ENCODE measurements at regions not wholly inside any gene's neighbourhood (a gene's known extent, or its start where the extent isn't known, plus 50 kb on each side); places are given as distances from the start of the nearest gene placed in this dataset.

- no peak for TF ChIP-seq CTCF (IDR thresholded peaks at IDR 0.05; ENCODE audit: unreplicated experiment)
- Mint-ChIP-seq H3K27me3 (no peaks in the 10 kb centered on the region), H3K9me3 (ENCODE audit: low read depth) (peaks cover 9% of the 10 kb centered on the region), H3K27ac (no peak overlapping the region), H3K4me3 (ENCODE audit: low read depth) (no peak overlapping the region), H3K36me3 (ENCODE audit: insufficient read depth) (no peaks in the 10 kb centered on the region), H3K4me1 (ENCODE audit: low read depth) (peaks cover 5% of the 10 kb centered on the region)
- no peak for DNase-seq (ENCODE audit: low spot score, unreplicated experiment)
These were observed 690.8 kb upstream of the ARPP21 start for GRCh38 chr3:34948517-34948916.

- no peak overlapping the region for H3K4me3 Mint-ChIP-seq (ENCODE audit: low read depth)
- no peaks in the 10 kb centered on the region for H3K9me3 Mint-ChIP-seq (ENCODE audit: low read depth)
- no peak for TF ChIP-seq CTCF (IDR thresholded peaks at IDR 0.05; ENCODE audit: unreplicated experiment)
- H3K27ac Mint-ChIP-seq = no peak overlapping the region
- H3K4me1 Mint-ChIP-seq (ENCODE audit: low read depth) = no peaks in the 10 kb centered on the region
- no peaks in the 10 kb centered on the region for H3K27me3 Mint-ChIP-seq
- H3K36me3 Mint-ChIP-seq (ENCODE audit: insufficient read depth) = no peaks in the 10 kb centered on the region
- no peak for DNase-seq (ENCODE audit: low spot score, unreplicated experiment)
These were observed 683.6 kb upstream of the ARPP21 start for GRCh38 chr3:34955680-34956079.

- Mint-ChIP-seq H3K9me3 (ENCODE audit: low read depth) (no peaks in the 10 kb centered on the region), H3K27ac (no peak overlapping the region), H3K27me3 (no peaks in the 10 kb centered on the region), H3K36me3 (ENCODE audit: insufficient read depth) (no peaks in the 10 kb centered on the region), H3K4me3 (ENCODE audit: low read depth) (no peak overlapping the region), H3K4me1 (ENCODE audit: low read depth) (no peaks in the 10 kb centered on the region)
- DNase-seq (ENCODE audit: low spot score, unreplicated experiment) = no peak
- TF ChIP-seq CTCF (IDR thresholded peaks at IDR 0.05; ENCODE audit: unreplicated experiment) = no peak
These were observed 682.8 kb upstream of the ARPP21 start for GRCh38 chr3:34956511-34956910.

GRCh38 chr3:34957677-34958076 is 681.6 kb upstream of the ARPP21 start:
- Mint-ChIP-seq H3K9me3 (ENCODE audit: low read depth) (no peaks in the 10 kb centered on the region), H3K4me1 (ENCODE audit: low read depth) (no peaks in the 10 kb centered on the region)

GRCh38 chr3:34969513-34969912 is 669.8 kb upstream of the ARPP21 start:
- no peak for TF ChIP-seq CTCF (IDR thresholded peaks at IDR 0.05; ENCODE audit: unreplicated experiment)
- H3K4me3 Mint-ChIP-seq (ENCODE audit: low read depth) = no peak overlapping the region
- H3K36me3 Mint-ChIP-seq (ENCODE audit: insufficient read depth) = no peaks in the 10 kb centered on the region
- no peak for DNase-seq (ENCODE audit: low spot score, unreplicated experiment)
- no peak overlapping the region for H3K27ac Mint-ChIP-seq
- no peaks in the 10 kb centered on the region for H3K4me1 Mint-ChIP-seq (ENCODE audit: low read depth)
- no peaks in the 10 kb centered on the region for H3K9me3 Mint-ChIP-seq (ENCODE audit: low read depth)
- no peaks in the 10 kb centered on the region for H3K27me3 Mint-ChIP-seq

More at GRCh38 chr3:34957677-34958076, 681.6 kb upstream of the ARPP21 start:
- no peak for TF ChIP-seq CTCF (IDR thresholded peaks at IDR 0.05; ENCODE audit: unreplicated experiment)
- H3K4me3 Mint-ChIP-seq (ENCODE audit: low read depth) = no peak overlapping the region
- DNase-seq (ENCODE audit: low spot score, unreplicated experiment) = no peak
- no peaks in the 10 kb centered on the region for H3K36me3 Mint-ChIP-seq (ENCODE audit: insufficient read depth)
- H3K27ac Mint-ChIP-seq = no peak overlapping the region
- H3K27me3 Mint-ChIP-seq = no peaks in the 10 kb centered on the region
